GM23338 (cell line): ENCODE measurements at regions not wholly inside any gene's neighbourhood (a gene's known extent, or its start where the extent isn't known, plus 50 kb on each side); places are given as distances from the start of the nearest gene placed in this dataset.

ENCODE experiments used
- CREB1 ChIP-seq: fragments of 250-450 bp; sonication (Bioruptor Pico); IDR thresholded peaks from 2 replicates; pipeline ENCODE4 v1.5.0; 2020; ENCODE audit warnings: low read depth, mild to moderate bottlenecking, moderate library complexity
- CTCF ChIP-seq, 2 experiments: fragments of 200-600 bp in 1 of 2; sonication (generic) in 1 of 2; conservative IDR thresholded peaks; 2 replicates each; pipeline versions ENCODE4 v1.5.1 to v1.6.1; 2016 to 2017; ENCODE audit warnings: antibody characterized with exemption in 2 of 2, low read depth in 2 of 2, mild to moderate bottlenecking in 2 of 2, moderate library complexity in 1 of 2
- EZH2 ChIP-seq: fragments of 200-600 bp; sonication (generic); IDR thresholded peaks from one replicate; pipeline ENCODE4 v1.8.0; 2017; ENCODE audit warnings: antibody characterized with exemption, mild to moderate bottlenecking, low read depth; ENCODE audit not compliant: unreplicated experiment
- EZH2phosphoT487 ChIP-seq: fragments of 200-600 bp; sonication (generic); IDR thresholded peaks from one replicate; pipeline ENCODE4 v1.8.1; 2018; ENCODE audit warnings: antibody characterized with exemption; ENCODE audit not compliant: unreplicated experiment
- JUNB ChIP-seq: IDR thresholded peaks from one replicate; pipeline ENCODE4 v1.6.1; 2016; ENCODE audit warnings: antibody characterized with exemption; ENCODE audit not compliant: unreplicated experiment
- POLR2AphosphoS5 ChIP-seq: IDR thresholded peaks from 2 replicates; pipeline ENCODE4 v1.6.1; 2016; ENCODE audit warnings: antibody characterized with exemption, low read depth
- STAT1 ChIP-seq: IDR thresholded peaks from one replicate; pipeline ENCODE4 v1.6.1; 2016; ENCODE audit warnings: antibody characterized with exemption; ENCODE audit not compliant: unreplicated experiment
- TF ChIP-seq, protein P1 (sequence below): IDR thresholded peaks from one replicate; pipeline ENCODE4 v1.6.1; 2018; ENCODE audit warnings: antibody characterized with exemption; ENCODE audit not compliant: unreplicated experiment
- TF ChIP-seq, protein P2 (sequence below): IDR thresholded peaks from 2 replicates; pipeline ENCODE4 v1.6.1; 2016; ENCODE audit warnings: antibody characterized with exemption

GRCh38 chr22:35483730-35484129, 56.9 kb upstream of the RASD2 start:
- TF ChIP-seq CTCF (conservative IDR thresholded peaks at IDR 0.05; ENCODE audit: low read depth in 2 of 2): no peak
- no peak for TF ChIP-seq POLR2AphosphoS5
- TF ChIP-seq EZH2phosphoT487: no peak
- TF ChIP-seq JUNB: no peak
- TF ChIP-seq EZH2: no peak
- TF ChIP-seq, protein P1, sequence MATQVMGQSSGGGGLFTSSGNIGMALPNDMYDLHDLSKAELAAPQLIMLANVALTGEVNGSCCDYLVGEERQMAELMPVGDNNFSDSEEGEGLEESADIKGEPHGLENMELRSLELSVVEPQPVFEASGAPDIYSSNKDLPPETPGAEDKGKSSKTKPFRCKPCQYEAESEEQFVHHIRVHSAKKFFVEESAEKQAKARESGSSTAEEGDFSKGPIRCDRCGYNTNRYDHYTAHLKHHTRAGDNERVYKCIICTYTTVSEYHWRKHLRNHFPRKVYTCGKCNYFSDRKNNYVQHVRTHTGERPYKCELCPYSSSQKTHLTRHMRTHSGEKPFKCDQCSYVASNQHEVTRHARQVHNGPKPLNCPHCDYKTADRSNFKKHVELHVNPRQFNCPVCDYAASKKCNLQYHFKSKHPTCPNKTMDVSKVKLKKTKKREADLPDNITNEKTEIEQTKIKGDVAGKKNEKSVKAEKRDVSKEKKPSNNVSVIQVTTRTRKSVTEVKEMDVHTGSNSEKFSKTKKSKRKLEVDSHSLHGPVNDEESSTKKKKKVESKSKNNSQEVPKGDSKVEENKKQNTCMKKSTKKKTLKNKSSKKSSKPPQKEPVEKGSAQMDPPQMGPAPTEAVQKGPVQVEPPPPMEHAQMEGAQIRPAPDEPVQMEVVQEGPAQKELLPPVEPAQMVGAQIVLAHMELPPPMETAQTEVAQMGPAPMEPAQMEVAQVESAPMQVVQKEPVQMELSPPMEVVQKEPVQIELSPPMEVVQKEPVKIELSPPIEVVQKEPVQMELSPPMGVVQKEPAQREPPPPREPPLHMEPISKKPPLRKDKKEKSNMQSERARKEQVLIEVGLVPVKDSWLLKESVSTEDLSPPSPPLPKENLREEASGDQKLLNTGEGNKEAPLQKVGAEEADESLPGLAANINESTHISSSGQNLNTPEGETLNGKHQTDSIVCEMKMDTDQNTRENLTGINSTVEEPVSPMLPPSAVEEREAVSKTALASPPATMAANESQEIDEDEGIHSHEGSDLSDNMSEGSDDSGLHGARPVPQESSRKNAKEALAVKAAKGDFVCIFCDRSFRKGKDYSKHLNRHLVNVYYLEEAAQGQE: no peak
- no peak for TF ChIP-seq STAT1
- TF ChIP-seq, protein P2, sequence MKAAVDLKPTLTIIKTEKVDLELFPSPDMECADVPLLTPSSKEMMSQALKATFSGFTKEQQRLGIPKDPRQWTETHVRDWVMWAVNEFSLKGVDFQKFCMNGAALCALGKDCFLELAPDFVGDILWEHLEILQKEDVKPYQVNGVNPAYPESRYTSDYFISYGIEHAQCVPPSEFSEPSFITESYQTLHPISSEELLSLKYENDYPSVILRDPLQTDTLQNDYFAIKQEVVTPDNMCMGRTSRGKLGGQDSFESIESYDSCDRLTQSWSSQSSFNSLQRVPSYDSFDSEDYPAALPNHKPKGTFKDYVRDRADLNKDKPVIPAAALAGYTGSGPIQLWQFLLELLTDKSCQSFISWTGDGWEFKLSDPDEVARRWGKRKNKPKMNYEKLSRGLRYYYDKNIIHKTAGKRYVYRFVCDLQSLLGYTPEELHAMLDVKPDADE: no peak
- TF ChIP-seq CREB1 (CRISPR knock-in tag): no peak
